Peyer's patch (tissue), 4 donors: ENCODE measurements at regions not wholly inside any gene's neighbourhood (a gene's known extent, or its start where the extent isn't known, plus 50 kb on each side); places are given as distances from the start of the nearest gene placed in this dataset.

Experiments used
- POLR2A ChIP-seq, 2 donors: fragments of 450-650 bp; IDR thresholded peaks; one replicate each; pipeline ENCODE4 v1.5.1; 2017; ENCODE audit warnings: antibody characterized with exemption in 2 of 2, mild to moderate bottlenecking in 2 of 2, moderate library complexity in 2 of 2
- TF ChIP-seq, protein P1 (sequence below), 6 experiments: fragments of 450-650 bp in 4 of 6; fragments of 200-600 bp in 2 of 6; sonication (generic) in 1 of 6; IDR thresholded peaks; one replicate each; pipeline ENCODE4 v1.5.1; 2017 to 2019; ENCODE audit warnings: antibody characterized with exemption in 6 of 6, mild to moderate bottlenecking in 3 of 6, moderate library complexity in 1 of 6

DNA sequence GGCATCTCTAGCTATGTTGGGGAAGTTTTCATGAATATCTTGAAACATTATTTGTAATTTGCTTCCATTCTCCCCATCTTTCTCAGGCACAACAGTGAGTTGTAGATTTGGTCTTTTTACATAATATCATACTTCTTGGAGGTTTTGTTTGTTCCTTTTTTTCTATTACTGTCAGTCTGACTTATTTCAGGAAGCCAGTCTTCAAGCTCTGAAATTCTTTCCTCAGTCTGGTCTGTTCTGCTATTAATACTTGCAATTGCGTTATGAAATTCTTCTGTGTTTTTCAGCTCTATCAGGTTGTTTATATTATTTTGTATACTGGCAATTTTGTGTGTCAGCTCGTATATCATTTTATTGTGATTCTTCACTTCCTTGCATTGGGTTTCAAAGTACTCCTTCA, 424.6 kb upstream of the PTBP2 start:
- TF ChIP-seq, protein P1, sequence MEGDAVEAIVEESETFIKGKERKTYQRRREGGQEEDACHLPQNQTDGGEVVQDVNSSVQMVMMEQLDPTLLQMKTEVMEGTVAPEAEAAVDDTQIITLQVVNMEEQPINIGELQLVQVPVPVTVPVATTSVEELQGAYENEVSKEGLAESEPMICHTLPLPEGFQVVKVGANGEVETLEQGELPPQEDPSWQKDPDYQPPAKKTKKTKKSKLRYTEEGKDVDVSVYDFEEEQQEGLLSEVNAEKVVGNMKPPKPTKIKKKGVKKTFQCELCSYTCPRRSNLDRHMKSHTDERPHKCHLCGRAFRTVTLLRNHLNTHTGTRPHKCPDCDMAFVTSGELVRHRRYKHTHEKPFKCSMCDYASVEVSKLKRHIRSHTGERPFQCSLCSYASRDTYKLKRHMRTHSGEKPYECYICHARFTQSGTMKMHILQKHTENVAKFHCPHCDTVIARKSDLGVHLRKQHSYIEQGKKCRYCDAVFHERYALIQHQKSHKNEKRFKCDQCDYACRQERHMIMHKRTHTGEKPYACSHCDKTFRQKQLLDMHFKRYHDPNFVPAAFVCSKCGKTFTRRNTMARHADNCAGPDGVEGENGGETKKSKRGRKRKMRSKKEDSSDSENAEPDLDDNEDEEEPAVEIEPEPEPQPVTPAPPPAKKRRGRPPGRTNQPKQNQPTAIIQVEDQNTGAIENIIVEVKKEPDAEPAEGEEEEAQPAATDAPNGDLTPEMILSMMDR (IDR thresholded peaks at IDR 0.05) = no peak
- TF ChIP-seq POLR2A (IDR thresholded peaks at IDR 0.05) = no peak
